Mucosa of descending colon (tissue), 3 donors: ENCODE measurements at regions not wholly inside any gene's neighbourhood (a gene's known extent, or its start where the extent isn't known, plus 50 kb on each side); places are given as distances from the start of the nearest gene placed in this dataset.

Experiments
- ATAC-seq: fragments of 200-7000 bp; cut with Tn5 transposase; one replicate; pipeline ENCODE4 v1.9.1; 2020; ENCODE audit warnings: mild to moderate bottlenecking, moderate library complexity
- DNase-seq, 3 donors: peaks; one replicate each; pipeline ENCODE4 v3.0.0-alpha.2; 2020
- H3K36me3 ChIP-seq: fragments of 200-600 bp; one replicate; pipeline ENCODE4 v1.8.0; 2021; ENCODE audit warnings: low read depth, mild to moderate bottlenecking
- H3K4me1 ChIP-seq: fragments of 200-600 bp; one replicate; pipeline ENCODE4 v1.8.0; 2021; ENCODE audit warnings: low read depth, mild to moderate bottlenecking
- H3K4me3 ChIP-seq: fragments of 200-600 bp; one replicate; pipeline ENCODE4 v1.8.0; 2021; ENCODE audit warnings: mild to moderate bottlenecking
- H3K9me3 ChIP-seq: fragments of 200-600 bp; one replicate; pipeline ENCODE4 v1.8.0; 2021; ENCODE audit warnings: mild to moderate bottlenecking
- CTCF ChIP-seq: fragments of 200-600 bp; IDR thresholded peaks from one replicate; pipeline ENCODE4 v1.8.0; 2022; ENCODE audit warnings: antibody characterized with exemption, mild to moderate bottlenecking
- intact Hi-C, 2 donors: fragments of 100-400 bp; cut with DNase I in 1 of 2; cut with micrococcal nuclease in 1 of 2; formaldehyde crosslinking; loops; one replicate each; pipeline versions ENCODE4 v1.11.0 to v1.11.1; 2022; cut with DNase I, micrococcal nuclease
- donor health status: DM: no; HTN: no; CAD: no; lungs with moderate emphysema.
- donor health status: DM: no; HTN: no; CAD: no.
- donor health status: DM: no; HTN: yes; CAD: no.

DNA sequence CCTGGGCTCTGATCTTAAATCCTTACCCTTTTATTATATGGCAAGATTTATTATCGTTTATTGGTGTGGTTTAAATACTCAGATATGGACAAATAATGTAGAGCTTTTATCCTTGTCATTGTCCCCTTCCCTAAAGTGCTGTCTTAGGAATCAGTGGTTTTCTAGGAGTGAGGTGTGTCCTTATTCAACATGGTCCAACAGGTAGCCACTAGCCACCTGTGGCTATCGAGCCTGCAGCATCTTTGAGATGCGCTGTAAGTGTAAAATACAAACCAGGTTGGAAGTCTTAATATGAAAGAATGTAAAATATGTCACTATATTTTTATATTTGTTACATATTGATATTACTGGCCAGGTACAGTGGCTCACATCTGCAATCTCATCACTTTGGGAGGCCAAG, 82.4 kb upstream of the BASP1 start:
- Histone ChIP-seq H3K4me1 (peaks cover 6% of the 10 kb centered on the region), H3K4me3 (no peak overlapping the region), H3K9me3 (no peaks in the 10 kb centered on the region), H3K36me3 (no peaks in the 10 kb centered on the region)
- DNase-seq: no peak
- ATAC-seq: no peak
- intact Hi-C loops: no loop called here
- TF ChIP-seq CTCF: no peak

GRCh38 chr5:17143335-17143734, 74.1 kb upstream of the BASP1 start:
- intact Hi-C loops: no loop called here
- TF ChIP-seq CTCF: no peak
- DNase-seq (peak in 1 of 3 donors; percentile 61), ATAC-seq (peak; percentile 96)
- H3K4me1 ChIP-seq: no peaks in the 10 kb centered on the region
- H3K36me3 ChIP-seq: no peaks in the 10 kb centered on the region
- H3K9me3 ChIP-seq: no peaks in the 10 kb centered on the region
- H3K4me3 ChIP-seq: no peak overlapping the region

DNA sequence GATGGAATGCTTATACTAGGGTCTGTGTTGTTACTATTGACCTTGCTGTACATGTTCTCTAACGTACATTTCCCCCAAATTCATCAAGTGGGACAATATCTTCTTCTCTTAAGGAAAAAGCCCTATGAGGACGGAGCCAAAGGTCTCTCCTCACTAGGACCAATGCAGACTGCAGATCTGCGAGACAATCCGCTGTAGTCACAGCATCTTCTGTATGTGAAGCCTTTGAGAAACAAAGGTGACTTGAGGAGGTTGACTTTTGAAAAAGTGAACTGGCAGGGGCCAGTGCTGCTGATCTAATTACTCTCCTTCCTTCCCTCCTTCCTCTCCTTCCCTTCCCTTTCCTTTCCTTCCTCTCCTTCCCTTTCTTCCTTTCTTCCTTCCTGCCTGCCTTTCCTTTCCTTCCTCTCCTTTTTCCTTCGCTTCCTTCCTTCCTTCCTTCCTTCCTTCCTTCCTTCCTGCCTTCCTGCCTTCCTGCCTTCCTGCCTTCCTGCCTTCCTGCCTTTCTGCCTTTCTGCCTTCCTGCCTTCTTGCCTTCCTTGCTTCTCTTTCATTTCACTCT, 71.1 kb upstream of the BASP1 start:
- TF ChIP-seq CTCF: no peak
- Histone ChIP-seq H3K36me3 (no peaks in the 10 kb centered on the region), H3K9me3 (no peaks in the 10 kb centered on the region), H3K4me3 (no peak overlapping the region), H3K4me1 (no peaks in the 10 kb centered on the region)
- DNase-seq: no peak
- no peak for ATAC-seq
- intact Hi-C loops: no loop called here

DNA sequence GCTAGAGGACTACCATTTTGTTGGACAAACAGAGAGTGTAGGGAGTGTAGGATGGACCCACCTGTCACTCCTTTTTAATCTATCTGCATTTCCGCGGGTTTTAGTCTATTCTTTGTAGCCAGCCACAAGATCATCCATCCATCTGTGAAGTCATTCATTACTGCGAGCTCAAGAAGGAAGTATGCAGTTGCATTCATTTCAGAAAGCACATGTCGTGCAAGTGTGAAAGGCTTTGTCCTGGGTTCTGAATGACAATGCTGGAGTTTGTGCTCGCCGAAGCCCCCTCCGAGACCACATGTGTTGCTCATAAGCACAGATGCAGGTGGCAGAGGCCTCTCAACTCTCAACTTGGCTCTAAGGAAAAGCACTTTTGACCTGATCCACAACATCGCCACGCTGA, 70.3 kb upstream of the BASP1 start:
- DNase-seq: no peak
- Histone ChIP-seq H3K4me3 (no peak overlapping the region), H3K9me3 (no peaks in the 10 kb centered on the region), H3K4me1 (no peaks in the 10 kb centered on the region), H3K36me3 (no peaks in the 10 kb centered on the region)
- no peak for ATAC-seq
- intact Hi-C loops: no loop called here
- no peak for TF ChIP-seq CTCF

- Histone ChIP-seq H3K36me3 (no peaks in the 10 kb centered on the region), H3K4me3 (no peak overlapping the region), H3K4me1 (no peaks in the 10 kb centered on the region), H3K9me3 (no peaks in the 10 kb centered on the region)
- no peak for ATAC-seq
- TF ChIP-seq CTCF: no peak
- no peak for DNase-seq
- intact Hi-C loops: no loop called here
Observed at GRCh38 chr5:17147617-17148016, 69.8 kb upstream of the BASP1 start.

DNA sequence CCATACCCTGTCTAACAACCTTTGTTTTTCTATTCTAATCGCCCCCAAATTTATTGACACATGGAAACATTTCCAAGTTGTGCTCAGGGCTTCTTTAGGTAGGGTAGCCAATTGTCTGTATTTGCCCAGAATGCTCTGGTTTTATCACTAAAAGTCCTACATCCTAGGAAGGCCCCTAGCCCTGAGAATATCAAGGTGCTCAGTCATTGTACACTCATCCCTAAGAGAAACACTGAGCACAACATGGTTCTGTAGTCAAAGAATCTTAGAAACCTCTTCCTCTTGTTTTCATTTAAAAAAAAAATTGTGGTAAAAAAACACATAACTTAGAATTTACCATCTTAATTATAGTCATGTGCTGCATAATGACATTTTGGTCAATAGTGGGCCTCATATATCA, 69.0 kb upstream of the BASP1 start:
- TF ChIP-seq CTCF: no peak
- H3K4me1 ChIP-seq: no peaks in the 10 kb centered on the region
- no peaks in the 10 kb centered on the region for H3K9me3 ChIP-seq
- H3K4me3 ChIP-seq: no peak overlapping the region
- DNase-seq: no peak
- intact Hi-C loops: no loop called here
- ATAC-seq: no peak
- H3K36me3 ChIP-seq: no peaks in the 10 kb centered on the region
